Neural crest cell (in vitro differentiated cells): ENCODE measurements at regions not wholly inside any gene's neighbourhood (a gene's known extent, or its start where the extent isn't known, plus 50 kb on each side); places are given as distances from the start of the nearest gene placed in this dataset.

Source experiments
- DNase-seq: peaks from one replicate; pipeline ENCODE4 v3.0.0; 2021; ENCODE audit warnings: low read depth, mixed read lengths, low spot score
- H3K27ac Mint-ChIP-seq: one replicate; pipeline ENCODE4 v1.8.0; 2021; ENCODE audit warnings: mild to moderate bottlenecking, mixed read lengths; ENCODE audit not compliant: unreplicated experiment
- H3K27me3 Mint-ChIP-seq: 2 replicates; pipeline ENCODE4 v1.8.0; 2021; ENCODE audit warnings: low read depth, mild to moderate bottlenecking, mixed read lengths
- H3K36me3 Mint-ChIP-seq: 2 replicates; pipeline ENCODE4 v1.8.0; 2021; ENCODE audit warnings: low read depth, mild to moderate bottlenecking, mixed read lengths
- H3K4me1 Mint-ChIP-seq: 2 replicates; pipeline ENCODE4 v1.8.0; 2021; ENCODE audit warnings: mixed read lengths
- H3K4me3 Mint-ChIP-seq: one replicate; pipeline ENCODE4 v1.8.0; 2021; ENCODE audit warnings: mild to moderate bottlenecking, mixed read lengths
- H3K9me3 Mint-ChIP-seq: 2 replicates; pipeline ENCODE4 v1.8.0; 2021; ENCODE audit warnings: mixed read lengths
- TF ChIP-seq, protein P1 (sequence below): fragments of 200-600 bp; sonication (generic); conservative IDR thresholded peaks from 2 replicates; pipeline ENCODE4 v1.5.0; 2021; ENCODE audit warnings: antibody characterized with exemption, mild to moderate bottlenecking

DNA sequence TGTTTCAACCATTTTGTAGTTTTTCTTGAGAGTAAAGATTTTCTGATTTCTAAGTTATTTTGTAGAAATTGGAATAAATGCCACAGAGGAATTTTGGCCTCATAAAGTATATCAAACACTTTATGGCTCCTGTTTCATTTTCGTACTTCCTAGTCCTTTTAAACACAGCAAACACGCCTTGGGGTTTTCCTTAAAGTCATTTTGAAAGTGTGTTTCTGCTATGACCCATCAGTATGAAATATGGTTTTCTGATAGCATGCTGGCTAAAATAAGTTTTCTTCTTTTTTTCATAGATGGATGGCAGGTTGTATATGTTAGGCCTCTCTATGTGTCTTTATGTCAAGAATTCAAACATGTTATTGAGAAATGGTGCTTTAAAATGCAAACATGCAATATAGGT lies 940.1 kb upstream of the TMPRSS15 start:
- H3K27ac Mint-ChIP-seq: no peak overlapping the region
- H3K9me3 Mint-ChIP-seq: no peaks in the 10 kb centered on the region
- DNase-seq: no peak
- TF ChIP-seq, protein P1, sequence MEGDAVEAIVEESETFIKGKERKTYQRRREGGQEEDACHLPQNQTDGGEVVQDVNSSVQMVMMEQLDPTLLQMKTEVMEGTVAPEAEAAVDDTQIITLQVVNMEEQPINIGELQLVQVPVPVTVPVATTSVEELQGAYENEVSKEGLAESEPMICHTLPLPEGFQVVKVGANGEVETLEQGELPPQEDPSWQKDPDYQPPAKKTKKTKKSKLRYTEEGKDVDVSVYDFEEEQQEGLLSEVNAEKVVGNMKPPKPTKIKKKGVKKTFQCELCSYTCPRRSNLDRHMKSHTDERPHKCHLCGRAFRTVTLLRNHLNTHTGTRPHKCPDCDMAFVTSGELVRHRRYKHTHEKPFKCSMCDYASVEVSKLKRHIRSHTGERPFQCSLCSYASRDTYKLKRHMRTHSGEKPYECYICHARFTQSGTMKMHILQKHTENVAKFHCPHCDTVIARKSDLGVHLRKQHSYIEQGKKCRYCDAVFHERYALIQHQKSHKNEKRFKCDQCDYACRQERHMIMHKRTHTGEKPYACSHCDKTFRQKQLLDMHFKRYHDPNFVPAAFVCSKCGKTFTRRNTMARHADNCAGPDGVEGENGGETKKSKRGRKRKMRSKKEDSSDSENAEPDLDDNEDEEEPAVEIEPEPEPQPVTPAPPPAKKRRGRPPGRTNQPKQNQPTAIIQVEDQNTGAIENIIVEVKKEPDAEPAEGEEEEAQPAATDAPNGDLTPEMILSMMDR: no peak
- H3K4me1 Mint-ChIP-seq: no peaks in the 10 kb centered on the region
- no peaks in the 10 kb centered on the region for H3K27me3 Mint-ChIP-seq
- H3K36me3 Mint-ChIP-seq: no peaks in the 10 kb centered on the region
- H3K4me3 Mint-ChIP-seq: no peak overlapping the region

DNA sequence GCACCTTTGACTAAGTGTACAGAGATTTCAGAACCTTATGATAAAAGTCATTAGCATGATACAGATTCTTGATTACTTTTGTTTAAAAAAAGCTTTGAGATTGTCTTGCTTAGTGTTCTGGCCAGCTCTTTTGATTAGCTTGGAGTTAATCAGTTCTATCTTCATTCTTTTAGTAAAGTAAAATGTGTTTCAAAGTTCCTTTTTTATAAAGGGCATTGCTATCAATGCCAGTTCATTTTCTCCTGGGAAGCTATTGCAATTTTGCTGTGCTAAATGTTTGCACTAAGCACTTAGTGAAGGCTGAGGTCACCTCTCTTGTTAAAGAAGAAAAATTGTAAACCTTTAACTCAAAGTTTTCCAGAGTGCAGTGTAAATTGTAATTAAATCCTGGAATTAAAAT lies 946.7 kb upstream of the TMPRSS15 start:
- DNase-seq: no peak
- no peaks in the 10 kb centered on the region for H3K9me3 Mint-ChIP-seq
- H3K36me3 Mint-ChIP-seq: no peaks in the 10 kb centered on the region
- TF ChIP-seq, protein P1: no peak
- no peaks in the 10 kb centered on the region for H3K4me1 Mint-ChIP-seq
- no peak overlapping the region for H3K4me3 Mint-ChIP-seq
- H3K27me3 Mint-ChIP-seq: no peaks in the 10 kb centered on the region
- H3K27ac Mint-ChIP-seq: no peak overlapping the region

DNA sequence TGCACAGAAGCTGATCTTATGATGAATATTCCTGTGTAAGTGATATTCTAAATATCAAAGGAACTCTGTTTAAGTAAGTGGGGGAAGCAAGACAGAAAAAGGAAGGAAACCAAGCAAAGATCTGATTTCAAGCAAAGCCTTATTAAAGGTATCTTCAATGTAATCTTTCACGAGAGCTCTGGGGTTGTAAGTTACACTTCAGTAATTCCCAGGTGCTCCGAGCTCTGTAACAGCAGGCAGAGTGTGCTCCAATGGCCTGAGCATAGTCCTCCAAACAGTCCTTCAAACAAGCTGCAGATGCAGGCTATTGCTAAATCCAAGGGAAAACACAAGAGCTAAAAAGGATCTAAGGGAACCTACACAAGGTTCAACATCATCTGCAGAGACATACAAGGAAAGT lies 949.7 kb upstream of the TMPRSS15 start:
- Mint-ChIP-seq H3K27me3 (no peaks in the 10 kb centered on the region), H3K36me3 (no peaks in the 10 kb centered on the region), H3K9me3 (no peaks in the 10 kb centered on the region), H3K4me1 (no peaks in the 10 kb centered on the region), H3K4me3 (no peak overlapping the region), H3K27ac (no peak overlapping the region)
- no peak for DNase-seq
- TF ChIP-seq, protein P1: no peak

DNA sequence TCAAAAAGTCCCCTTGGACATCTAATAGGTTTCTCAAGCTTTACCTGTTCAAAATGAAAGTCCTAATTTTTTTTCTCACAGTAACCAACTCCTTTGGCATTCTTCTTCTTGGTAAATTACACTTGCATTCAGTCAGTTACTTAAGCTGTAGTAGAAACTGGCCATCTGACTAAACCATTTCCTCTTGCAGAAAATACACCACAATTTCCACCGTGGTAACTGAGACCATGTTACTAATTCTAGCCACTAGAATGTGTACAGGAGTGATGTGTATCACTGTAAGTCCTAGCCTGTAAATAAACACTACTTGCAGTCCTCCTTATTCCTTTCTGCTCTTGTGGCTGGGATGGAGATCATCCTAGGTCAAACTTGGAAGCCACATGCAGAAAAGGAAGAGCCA lies 965.4 kb upstream of the TMPRSS15 start:
- H3K27ac Mint-ChIP-seq: no peak overlapping the region
- DNase-seq: no peak
- H3K36me3 Mint-ChIP-seq: no peaks in the 10 kb centered on the region
- no peaks in the 10 kb centered on the region for H3K9me3 Mint-ChIP-seq
- no peaks in the 10 kb centered on the region for H3K4me1 Mint-ChIP-seq
- H3K27me3 Mint-ChIP-seq: no peaks in the 10 kb centered on the region
- TF ChIP-seq, protein P1: no peak
- no peak overlapping the region for H3K4me3 Mint-ChIP-seq

DNA sequence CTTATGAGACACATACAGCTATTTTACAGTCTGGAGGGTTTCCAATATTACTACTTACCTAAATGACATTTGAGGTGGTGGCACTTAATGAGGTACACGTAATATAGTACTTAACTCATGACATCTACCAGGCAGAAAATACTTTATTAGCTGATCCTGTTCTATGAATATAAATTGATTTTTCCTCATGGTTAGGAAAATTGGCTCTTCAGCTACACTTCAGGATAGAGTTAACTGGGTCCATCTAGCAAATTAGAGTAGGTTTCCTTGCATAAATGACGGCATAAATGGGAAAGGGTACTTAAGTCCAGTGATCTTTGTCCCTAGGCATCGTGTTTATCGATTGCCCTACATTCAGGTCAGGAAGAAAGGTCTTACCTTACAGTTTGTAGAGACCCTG lies 988.8 kb upstream of the TMPRSS15 start:
- TF ChIP-seq, protein P1: no peak
- no peaks in the 10 kb centered on the region for H3K36me3 Mint-ChIP-seq
- no peak overlapping the region for H3K27ac Mint-ChIP-seq
- H3K9me3 Mint-ChIP-seq: no peaks in the 10 kb centered on the region
- no peak for DNase-seq
- no peaks in the 10 kb centered on the region for H3K27me3 Mint-ChIP-seq
- no peaks in the 10 kb centered on the region for H3K4me1 Mint-ChIP-seq
- no peak overlapping the region for H3K4me3 Mint-ChIP-seq

DNA sequence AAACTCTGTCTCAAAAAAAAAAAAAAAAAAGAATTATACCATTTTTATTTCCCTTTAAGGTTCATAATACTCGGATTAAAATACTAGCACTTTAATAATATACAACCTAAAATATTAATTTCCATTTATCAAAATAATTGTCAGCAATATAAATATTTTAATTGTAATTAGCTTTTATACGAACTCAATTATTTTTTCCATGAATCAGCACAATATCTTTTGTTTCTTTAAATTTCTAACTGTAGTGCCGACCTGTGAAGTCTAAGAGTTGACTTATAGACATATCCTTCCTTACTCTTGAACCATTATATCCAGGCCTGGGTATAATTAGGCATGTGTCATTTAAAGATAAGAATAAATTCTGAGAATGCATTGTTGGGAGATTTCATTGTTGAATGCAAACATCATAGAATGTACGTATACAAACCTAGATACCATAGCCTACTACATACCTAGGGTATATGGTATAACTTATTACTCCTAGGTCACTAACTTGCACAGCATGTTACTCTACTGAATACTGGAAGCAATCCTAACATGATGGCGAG lies 996.7 kb upstream of the TMPRSS15 start:
- Mint-ChIP-seq H3K27ac (no peak overlapping the region), H3K4me1 (no peaks in the 10 kb centered on the region), H3K27me3 (no peaks in the 10 kb centered on the region), H3K9me3 (no peaks in the 10 kb centered on the region), H3K36me3 (no peaks in the 10 kb centered on the region), H3K4me3 (no peak overlapping the region)
- TF ChIP-seq, protein P1: no peak
- DNase-seq: no peak
